ENCODE measurements at regions not wholly inside any gene's neighbourhood (a gene's known extent, or its start where the extent isn't known, plus 50 kb on each side); places are given as distances from the start of the nearest gene placed in this dataset.

- no peak overlapping the region for H3K4me3 ChIP-seq
- TF ChIP-seq, protein P1, sequence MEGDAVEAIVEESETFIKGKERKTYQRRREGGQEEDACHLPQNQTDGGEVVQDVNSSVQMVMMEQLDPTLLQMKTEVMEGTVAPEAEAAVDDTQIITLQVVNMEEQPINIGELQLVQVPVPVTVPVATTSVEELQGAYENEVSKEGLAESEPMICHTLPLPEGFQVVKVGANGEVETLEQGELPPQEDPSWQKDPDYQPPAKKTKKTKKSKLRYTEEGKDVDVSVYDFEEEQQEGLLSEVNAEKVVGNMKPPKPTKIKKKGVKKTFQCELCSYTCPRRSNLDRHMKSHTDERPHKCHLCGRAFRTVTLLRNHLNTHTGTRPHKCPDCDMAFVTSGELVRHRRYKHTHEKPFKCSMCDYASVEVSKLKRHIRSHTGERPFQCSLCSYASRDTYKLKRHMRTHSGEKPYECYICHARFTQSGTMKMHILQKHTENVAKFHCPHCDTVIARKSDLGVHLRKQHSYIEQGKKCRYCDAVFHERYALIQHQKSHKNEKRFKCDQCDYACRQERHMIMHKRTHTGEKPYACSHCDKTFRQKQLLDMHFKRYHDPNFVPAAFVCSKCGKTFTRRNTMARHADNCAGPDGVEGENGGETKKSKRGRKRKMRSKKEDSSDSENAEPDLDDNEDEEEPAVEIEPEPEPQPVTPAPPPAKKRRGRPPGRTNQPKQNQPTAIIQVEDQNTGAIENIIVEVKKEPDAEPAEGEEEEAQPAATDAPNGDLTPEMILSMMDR (IDR thresholded peaks at IDR 0.05): no peak
- DNase-seq: no peak
- intact Hi-C loops (cut with DNase I): loop anchor here in 1 of 10 donors (10.0 kb wide), 1 partner anchor 877 kb away; no protein-coding TSS in a partner anchor
- no peaks in the 10 kb centered on the region for H3K9me3 ChIP-seq
- no peak for ATAC-seq
- 60 to 61% methylated on average over 14 of the region's 14 CpGs for WGBS, 2 donors
- H3K4me1 ChIP-seq: no peaks in the 10 kb centered on the region
- H3K27me3 ChIP-seq: peaks cover 4 to 58% (median 42%) of the 10 kb centered on the region in 7 donors
- H3K27ac ChIP-seq: no peak overlapping the region
- H3K36me3 ChIP-seq: no peaks in the 10 kb centered on the region
These were observed 74.6 kb upstream of the CSF3R start for GRCh38 chr1:36557041-36558000.

GRCh38 chr1:36555041-36555440 is 72.3 kb upstream of the CSF3R start:
- no peak for ATAC-seq
- intact Hi-C loops (cut with DNase I): loop anchor here in 2 of 10 donors (2.0 to 10.0 kb wide), 2 partner anchors 880 kb away; no protein-coding TSS in a partner anchor
- no peaks in the 10 kb centered on the region for H3K9me3 ChIP-seq
- H3K36me3 ChIP-seq: no peaks in the 10 kb centered on the region
- TF ChIP-seq, protein P1 (IDR thresholded peaks at IDR 0.05): no peak
- no peaks in the 10 kb centered on the region for H3K4me1 ChIP-seq
- H3K4me3 ChIP-seq: no peak overlapping the region
- H3K27ac ChIP-seq: no peak overlapping the region
- 75 to 81% methylated on average over 5 of the region's 5 CpGs for WGBS, 2 donors
- no peak for DNase-seq
- peaks cover 4 to 80% (median 54%) of the 10 kb centered on the region in 7 donors for H3K27me3 ChIP-seq

DNA sequence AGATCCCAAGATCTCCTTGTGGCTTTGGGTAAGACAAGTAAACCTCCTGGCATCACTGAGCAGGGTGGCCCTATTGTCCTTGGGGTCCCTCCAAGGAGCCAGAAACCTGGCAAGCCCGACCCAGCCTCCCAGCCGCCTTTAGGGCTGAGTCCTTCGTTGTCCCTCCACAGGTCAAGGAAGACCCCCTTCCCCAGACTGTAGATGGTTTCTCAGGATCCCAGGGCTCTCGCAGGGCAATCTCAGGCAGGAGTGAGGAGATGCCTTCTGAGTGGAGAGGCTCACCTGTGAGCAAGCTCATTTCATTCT is 71.6 kb upstream of the CSF3R start:
- no peaks in the 10 kb centered on the region for H3K9me3 ChIP-seq
- H3K36me3 ChIP-seq: no peaks in the 10 kb centered on the region
- TF ChIP-seq, protein P1 (IDR thresholded peaks at IDR 0.05): no peak
- H3K4me3 ChIP-seq: no peak overlapping the region
- intact Hi-C loops (cut with DNase I): loop anchor here in 2 of 10 donors (2.0 to 10.0 kb wide), 2 partner anchors 881 kb away; no protein-coding TSS in a partner anchor
- H3K27ac ChIP-seq: no peak overlapping the region
- H3K27me3 ChIP-seq: peaks cover 4 to 74% (median 54%) of the 10 kb centered on the region in 7 donors
- 66 to 80% methylated on average over 4 of the region's 4 CpGs for WGBS, 2 donors
- DNase-seq: no peak
- H3K4me1 ChIP-seq: no peaks in the 10 kb centered on the region
- no peak for ATAC-seq

DNA sequence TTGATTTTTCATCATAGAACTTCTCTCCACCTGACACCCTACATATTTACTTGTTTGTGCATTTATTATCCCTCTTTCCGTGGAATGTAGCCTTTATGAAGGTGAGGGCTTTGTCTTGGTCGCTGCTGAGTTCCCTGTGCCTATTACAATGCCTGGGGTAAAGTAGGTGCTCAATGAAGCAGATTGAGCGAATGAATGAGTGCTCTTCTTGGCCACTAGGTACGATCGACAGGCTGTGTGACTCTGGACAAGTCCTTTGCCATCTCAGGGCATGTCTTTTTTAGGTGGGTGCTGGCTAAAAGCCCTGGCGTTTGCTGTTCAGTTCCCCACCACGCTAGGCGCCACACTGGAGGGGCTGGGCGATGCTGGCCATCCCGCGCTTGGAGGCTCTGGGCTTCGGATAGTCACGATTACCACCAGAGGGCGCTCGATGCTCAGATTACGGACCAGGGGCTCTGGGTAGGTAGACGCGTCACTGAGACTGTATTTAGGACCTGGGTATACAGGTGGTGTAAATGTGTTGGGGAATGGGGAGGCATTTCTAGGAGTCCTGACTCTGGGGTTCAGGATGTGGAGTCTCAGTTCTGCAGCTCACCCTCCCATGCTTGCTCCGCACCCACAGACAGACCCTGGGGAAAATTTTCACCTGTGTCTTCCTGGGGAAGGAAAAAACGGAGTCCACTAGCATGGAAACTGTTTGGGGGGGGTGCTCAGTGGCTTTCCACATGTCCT is 71.0 kb upstream of the CSF3R start:
- peak in 6 of 8 donors; percentile 42 to 78 (median 70) for ATAC-seq
- H3K4me3 ChIP-seq: no peak overlapping the region
- TF ChIP-seq, protein P1 (IDR thresholded peaks at IDR 0.05): peak; percentile 24 to 69 (median 60)
- peaks cover 4 to 77% (median 54%) of the 10 kb centered on the region in 7 donors for H3K27me3 ChIP-seq
- no peaks in the 10 kb centered on the region for H3K9me3 ChIP-seq
- no peaks in the 10 kb centered on the region for H3K36me3 ChIP-seq
- H3K27ac ChIP-seq: no peak overlapping the region
- peak; percentile 43 to 52 for DNase-seq
- no peaks in the 10 kb centered on the region for H3K4me1 ChIP-seq
- intact Hi-C loops (cut with DNase I): loop anchor here in 2 of 10 donors (2.0 to 10.0 kb wide), 2 partner anchors 881 kb away; no protein-coding TSS in a partner anchor
- WGBS, 2 donors: 16 to 17% methylated on average over 20 of the region's 20 CpGs
